ENCODE measurements at regions not wholly inside any gene's neighbourhood (a gene's known extent, or its start where the extent isn't known, plus 50 kb on each side); places are given as distances from the start of the nearest gene placed in this dataset.

- ATAC-seq (no peak; the same call in 1 of the 2 replicates), DNase-seq (no peak)
- H3K9me3 ChIP-seq (ENCODE audit: low read length): peaks cover 9% of the 10 kb centered on the region; the same call in 1 of the 2 replicates
- POLR2A ChIA-PET (ENCODE audit: unreplicated experiment): no interaction called here
- no peaks in the 10 kb centered on the region for H3K4me1 ChIP-seq (ENCODE audit: insufficient read depth, low read length)
- CTCF ChIA-PET: no interaction called here
- no peaks in the 10 kb centered on the region for H4K20me1 ChIP-seq (ENCODE audit: low read length)
- no peaks in the 10 kb centered on the region for H3K79me2 ChIP-seq (ENCODE audit: low read length)
- no peaks in the 10 kb centered on the region for H3K9me2 ChIP-seq (replicated peaks; ENCODE audit: low read length)
- no peak overlapping the region for H2AFZ ChIP-seq (ENCODE audit: low read length)
- H3K4me2 ChIP-seq (ENCODE audit: low read length): no peak overlapping the region
- H3K27me3 ChIP-seq (ENCODE audit: low read length): no peaks in the 10 kb centered on the region
- intact Hi-C loops (cut with micrococcal nuclease): no loop called here
- H3K36me3 ChIP-seq (ENCODE audit: low read depth, low read length): no peaks in the 10 kb centered on the region
- TF ChIP-seq CTCF (conservative IDR thresholded peaks at IDR 0.05; ENCODE audit: low read depth, low read length) (no peak), EZH2 (IDR thresholded peaks at IDR 0.05; ENCODE audit: low read length, unreplicated experiment) (no peak), EZH2phosphoT487 (IDR thresholded peaks at IDR 0.05; ENCODE audit: borderline replicate concordance, low read length) (no peak)
- no TSS peak for BruUV-seq (replicated peaks)
- H3K27ac ChIP-seq (ENCODE audit: low read length): no peak overlapping the region
- H3K9ac ChIP-seq (ENCODE audit: low read length): no peak overlapping the region
- no peak overlapping the region for H3K4me3 ChIP-seq (ENCODE audit: low read length)
- H3F3A ChIP-seq (ENCODE audit: low read length, unreplicated experiment): no peaks in the 10 kb centered on the region
Observed at GRCh38 chr12:25715102-25715501, 162.0 kb upstream of the LMNTD1 start.

GRCh38 chr12:25716842-25717241 lies 163.8 kb upstream of the LMNTD1 start:
- ATAC-seq: peak; percentile 51; the same call in 1 of the 2 replicates

More at GRCh38 chr12:25716842-25717241, 163.8 kb upstream of the LMNTD1 start:
- Histone ChIP-seq H3K27me3 (ENCODE audit: low read length) (no peaks in the 10 kb centered on the region), H3F3A (ENCODE audit: low read length, unreplicated experiment) (no peaks in the 10 kb centered on the region), H3K4me1 (ENCODE audit: insufficient read depth, low read length) (no peaks in the 10 kb centered on the region), H3K9ac (ENCODE audit: low read length) (no peak overlapping the region), H4K20me1 (ENCODE audit: low read length) (no peaks in the 10 kb centered on the region), H2AFZ (ENCODE audit: low read length) (no peak overlapping the region), H3K36me3 (ENCODE audit: low read depth, low read length) (no peaks in the 10 kb centered on the region), H3K9me3 (ENCODE audit: low read length) (no peaks in the 10 kb centered on the region), H3K4me2 (ENCODE audit: low read length) (no peak overlapping the region), H3K27ac (ENCODE audit: low read length) (no peak overlapping the region), H3K9me2 (replicated peaks; ENCODE audit: low read length) (no peaks in the 10 kb centered on the region), H3K4me3 (ENCODE audit: low read length) (no peak overlapping the region), H3K79me2 (ENCODE audit: low read length) (no peaks in the 10 kb centered on the region)
- peak; percentile 32 for DNase-seq
- intact Hi-C loops (cut with micrococcal nuclease): no loop called here
- no TSS peak for BruUV-seq (replicated peaks)
- ChIA-PET POLR2A (ENCODE audit: unreplicated experiment) (no interaction called here), CTCF (no interaction called here)
- TF ChIP-seq EZH2phosphoT487 (IDR thresholded peaks at IDR 0.05; ENCODE audit: borderline replicate concordance, low read length) (no peak), EZH2 (IDR thresholded peaks at IDR 0.05; ENCODE audit: low read length, unreplicated experiment) (no peak), CTCF (conservative IDR thresholded peaks at IDR 0.05; ENCODE audit: low read depth, low read length) (no peak)
